Activated T-cell treated with anti-CD3 and anti-CD28 coated beads, Interleukin-2, amount 50 U/mL, for 72 hours (primary cell): ENCODE measurements at regions not wholly inside any gene's neighbourhood (a gene's known extent, or its start where the extent isn't known, plus 50 kb on each side); places are given as distances from the start of the nearest gene placed in this dataset.

Experiments
- ATAC-seq, 2 donors: fragments of 150-1000 bp; cut with Tn5 transposase; replicated peaks in 1 of 2; 2 replicates each; pipeline ENCODE4 v1.10.0; 2021; ENCODE audit warnings: moderate library complexity in 2 of 2, mild to moderate bottlenecking in 1 of 2
- DNase-seq, 2 donors: peaks; one replicate each; pipeline ENCODE4 v3.0.0; 2021 to 2022; ENCODE audit warnings: mixed read lengths in 1 of 2
- H3K27ac Mint-ChIP-seq: one replicate; pipeline ENCODE4 v1.8.0; 2022; ENCODE audit warnings: mild to moderate bottlenecking, moderate library complexity, mixed read lengths
- H3K27me3 Mint-ChIP-seq: one replicate; pipeline ENCODE4 v1.8.0; 2022; ENCODE audit warnings: low read depth, mixed read lengths
- H3K36me3 Mint-ChIP-seq, 2 donors: one replicate each; pipeline ENCODE4 v1.8.0; 2022; ENCODE audit warnings: mixed read lengths in 2 of 2, mild to moderate bottlenecking in 1 of 2; ENCODE audit not compliant: insufficient read depth in 2 of 2
- H3K4me1 Mint-ChIP-seq: one replicate; pipeline ENCODE4 v1.8.0; 2022; ENCODE audit warnings: low read depth, mixed read lengths
- H3K4me3 Mint-ChIP-seq, 2 donors: one replicate each; pipeline ENCODE4 v1.8.0; 2022; ENCODE audit warnings: mild to moderate bottlenecking in 2 of 2, mixed read lengths in 2 of 2, moderate library complexity in 2 of 2
- H3K9me3 Mint-ChIP-seq, 2 donors: one replicate each; pipeline ENCODE4 v1.8.0; 2022; ENCODE audit warnings: mixed read lengths in 2 of 2

GRCh38 chr16:52034830-52035229 lies 512.1 kb downstream of the TOX3 start:
- no peak overlapping the region for H3K27ac Mint-ChIP-seq
- H3K27me3 Mint-ChIP-seq: no peaks in the 10 kb centered on the region
- H3K36me3 Mint-ChIP-seq: no peaks in the 10 kb centered on the region
- peaks cover 8 to 9% of the 10 kb centered on the region in 2 donors for H3K9me3 Mint-ChIP-seq
- DNase-seq: no peak
- no peaks in the 10 kb centered on the region for H3K4me1 Mint-ChIP-seq
- H3K4me3 Mint-ChIP-seq: no peak overlapping the region
- no peak for ATAC-seq

- no peak for DNase-seq
- Mint-ChIP-seq H3K36me3 (no peaks in the 10 kb centered on the region), H3K4me3 (no peak overlapping the region), H3K27ac (no peak overlapping the region), H3K4me1 (no peaks in the 10 kb centered on the region), H3K27me3 (no peaks in the 10 kb centered on the region), H3K9me3 (peaks cover 11 to 12% of the 10 kb centered on the region in 2 donors)
- ATAC-seq: no peak
Measured at GRCh38 chr16:52033992-52034391, 513.0 kb downstream of the TOX3 start.

GRCh38 chr16:52022980-52023379 lies 524.0 kb downstream of the TOX3 start:
- Mint-ChIP-seq H3K36me3 (peaks cover 0 to 6% of the 10 kb centered on the region in 2 donors), H3K4me3 (no peak overlapping the region), H3K27ac (no peak overlapping the region), H3K27me3 (no peaks in the 10 kb centered on the region), H3K9me3 (peaks cover 9 to 10% of the 10 kb centered on the region in 2 donors), H3K4me1 (no peaks in the 10 kb centered on the region)
- no peak for DNase-seq
- ATAC-seq: no peak

GRCh38 chr16:52022177-52022576 lies 524.8 kb downstream of the TOX3 start:
- H3K27me3 Mint-ChIP-seq: no peaks in the 10 kb centered on the region
- no peak overlapping the region for H3K4me3 Mint-ChIP-seq
- peaks cover 0 to 5% of the 10 kb centered on the region in 2 donors for H3K36me3 Mint-ChIP-seq
- no peaks in the 10 kb centered on the region for H3K4me1 Mint-ChIP-seq
- ATAC-seq (no peak), DNase-seq (no peak)
- peaks cover 10% of the 10 kb centered on the region in 2 donors for H3K9me3 Mint-ChIP-seq
- H3K27ac Mint-ChIP-seq: no peak overlapping the region

GRCh38 chr16:52016387-52016786 lies 530.6 kb downstream of the TOX3 start:
- no peaks in the 10 kb centered on the region for H3K27me3 Mint-ChIP-seq
- H3K4me1 Mint-ChIP-seq: no peaks in the 10 kb centered on the region
- DNase-seq: no peak
- no peak overlapping the region for H3K4me3 Mint-ChIP-seq
- H3K27ac Mint-ChIP-seq: no peak overlapping the region
- no peak for ATAC-seq
- H3K9me3 Mint-ChIP-seq: peaks cover 18 to 23% of the 10 kb centered on the region in 2 donors
- peaks cover 2 to 3% of the 10 kb centered on the region in 2 donors for H3K36me3 Mint-ChIP-seq

- Mint-ChIP-seq H3K36me3 (no peaks in the 10 kb centered on the region), H3K27me3 (no peaks in the 10 kb centered on the region), H3K4me3 (no peak overlapping the region), H3K27ac (no peak overlapping the region), H3K9me3 (peaks cover 0 to 3% of the 10 kb centered on the region in 2 donors), H3K4me1 (no peaks in the 10 kb centered on the region)
- DNase-seq (no peak), ATAC-seq (no peak)
Measured at GRCh38 chr16:52005551-52005950, 541.4 kb downstream of the TOX3 start.

- Mint-ChIP-seq H3K27ac (no peak overlapping the region), H3K4me3 (no peak overlapping the region), H3K9me3 (peaks cover 4 to 7% of the 10 kb centered on the region in 2 donors), H3K27me3 (no peaks in the 10 kb centered on the region), H3K36me3 (no peaks in the 10 kb centered on the region), H3K4me1 (no peaks in the 10 kb centered on the region)
- no peak for DNase-seq
- ATAC-seq: no peak
Measured at GRCh38 chr16:52004343-52004742, 542.6 kb downstream of the TOX3 start.

- peaks cover 5 to 8% of the 10 kb centered on the region in 2 donors for H3K9me3 Mint-ChIP-seq
Measured at GRCh38 chr16:52002026-52002425, 544.9 kb downstream of the TOX3 start.

GRCh38 chr16:51996516-51996915 lies 550.4 kb downstream of the TOX3 start:
- ATAC-seq (no peak), DNase-seq (no peak)
- no peaks in the 10 kb centered on the region for H3K27me3 Mint-ChIP-seq
- H3K36me3 Mint-ChIP-seq: no peaks in the 10 kb centered on the region
- no peaks in the 10 kb centered on the region for H3K4me1 Mint-ChIP-seq
- no peak overlapping the region for H3K27ac Mint-ChIP-seq
- H3K4me3 Mint-ChIP-seq: no peak overlapping the region
- peaks cover 7 to 10% of the 10 kb centered on the region in 2 donors for H3K9me3 Mint-ChIP-seq

More at GRCh38 chr16:52002026-52002425, 544.9 kb downstream of the TOX3 start:
- ATAC-seq: no peak
- H3K36me3 Mint-ChIP-seq: no peaks in the 10 kb centered on the region
- no peaks in the 10 kb centered on the region for H3K27me3 Mint-ChIP-seq
- no peak overlapping the region for H3K4me3 Mint-ChIP-seq
- no peak overlapping the region for H3K27ac Mint-ChIP-seq
- DNase-seq: no peak
- H3K4me1 Mint-ChIP-seq: no peaks in the 10 kb centered on the region

GRCh38 chr16:51994597-51994996 lies 552.3 kb downstream of the TOX3 start:
- no peaks in the 10 kb centered on the region for H3K36me3 Mint-ChIP-seq
- H3K27me3 Mint-ChIP-seq: no peaks in the 10 kb centered on the region
- no peaks in the 10 kb centered on the region for H3K4me1 Mint-ChIP-seq
- DNase-seq (no peak), ATAC-seq (no peak)
- peaks cover 5 to 11% of the 10 kb centered on the region in 2 donors for H3K9me3 Mint-ChIP-seq
- H3K27ac Mint-ChIP-seq: no peak overlapping the region
- no peak overlapping the region for H3K4me3 Mint-ChIP-seq

- Mint-ChIP-seq H3K27ac (no peak overlapping the region), H3K4me1 (no peaks in the 10 kb centered on the region), H3K4me3 (no peak overlapping the region), H3K36me3 (no peaks in the 10 kb centered on the region), H3K27me3 (no peaks in the 10 kb centered on the region), H3K9me3 (peaks cover 2 to 5% of the 10 kb centered on the region in 2 donors)
- ATAC-seq: no peak
- no peak for DNase-seq
Measured at GRCh38 chr16:51989637-51990230, 557.2 kb downstream of the TOX3 start.

- Mint-ChIP-seq H3K9me3 (peaks cover 2 to 5% of the 10 kb centered on the region in 2 donors), H3K36me3 (no peaks in the 10 kb centered on the region), H3K4me1 (no peaks in the 10 kb centered on the region), H3K27ac (no peak overlapping the region), H3K27me3 (no peaks in the 10 kb centered on the region), H3K4me3 (no peak overlapping the region)
- DNase-seq (no peak), ATAC-seq (no peak)
Measured at GRCh38 chr16:51988977-51989376, 558.0 kb downstream of the TOX3 start.

- H3K27ac Mint-ChIP-seq: no peak overlapping the region
- DNase-seq: no peak
- H3K4me1 Mint-ChIP-seq: no peaks in the 10 kb centered on the region
- no peak overlapping the region for H3K4me3 Mint-ChIP-seq
- no peaks in the 10 kb centered on the region for H3K27me3 Mint-ChIP-seq
- H3K9me3 Mint-ChIP-seq: peaks cover 1 to 3% of the 10 kb centered on the region in 2 donors
- no peak for ATAC-seq
- H3K36me3 Mint-ChIP-seq: no peaks in the 10 kb centered on the region
Measured at GRCh38 chr16:51987519-51987918, 559.4 kb downstream of the TOX3 start.

- H3K36me3 Mint-ChIP-seq: no peaks in the 10 kb centered on the region
- DNase-seq (no peak), ATAC-seq (no peak)
- H3K9me3 Mint-ChIP-seq: peaks cover 0 to 3% of the 10 kb centered on the region in 2 donors
- H3K27ac Mint-ChIP-seq: no peak overlapping the region
- no peaks in the 10 kb centered on the region for H3K4me1 Mint-ChIP-seq
- H3K27me3 Mint-ChIP-seq: no peaks in the 10 kb centered on the region
- H3K4me3 Mint-ChIP-seq: no peak overlapping the region
Measured at GRCh38 chr16:51986717-51987116, 560.2 kb downstream of the TOX3 start.
